SK-N-SH (cell line): ENCODE measurements at regions not wholly inside any gene's neighbourhood (a gene's known extent, or its start where the extent isn't known, plus 50 kb on each side); places are given as distances from the start of the nearest gene placed in this dataset.

ENCODE experiments used
- CTCF ChIA-PET: fragments of 300-600, 350-600 bp; formaldehyde crosslinking; extraction: SDS; loops from one replicate; lab custom pipeline; 2021; lab: Yijun Ruan, JAX
- POLR2A ChIA-PET: fragments of 350-600 bp; sonication (Branson Sonifier 250); formaldehyde crosslinking; extraction: SDS; loops from one replicate; lab custom pipeline; 2020; ENCODE audit warnings: antibody characterized with exemption, inconsistent platforms; lab: Yijun Ruan, JAX
- DNase-seq: peaks from one replicate; pipeline ENCODE4 v3.0.0; 2012
- H2AFZ ChIP-seq: fragments of 200-600 bp; sonication (generic); 2 replicates; pipeline ENCODE4 v1.8.1; 2016; ENCODE audit warnings: antibody characterized with exemption, mild to moderate bottlenecking, low read depth
- H3F3A ChIP-seq: fragments of 200-600 bp; sonication (generic); replicated peaks from 2 replicates; pipeline ENCODE3; 2016; ENCODE audit warnings: antibody characterized with exemption, mild to moderate bottlenecking; ENCODE audit not compliant: insufficient read depth
- H3K27ac ChIP-seq, 2 experiments: fragments of 200-500 bp in 1 of 2; fragments of 200-600 bp in 1 of 2; sonication (Bioruptor generic) in 1 of 2; sonication (generic), shearing (Covaris generic) in 1 of 2; 2 replicates each; pipeline versions ENCODE4 v1.5.1 to v1.6.1; 2014 to 2016; ENCODE audit warnings: low read depth in 2 of 2, inconsistent platforms in 1 of 2, low read length in 1 of 2, mild to moderate bottlenecking in 1 of 2, mixed read lengths in 1 of 2
- H3K27me3 ChIP-seq: fragments of 200-600 bp; sonication (generic), shearing (Covaris generic); 2 replicates; pipeline ENCODE4 v1.6.1; 2016; ENCODE audit warnings: mixed run types; ENCODE audit not compliant: insufficient read depth
- H3K36me3 ChIP-seq, 2 experiments: fragments of 200-500 bp in 1 of 2; fragments of 200-600 bp in 1 of 2; sonication (Bioruptor generic) in 1 of 2; sonication (generic) in 1 of 2; replicated peaks in 1 of 2; 2 replicates each; pipeline versions ENCODE3 to v1.5.1; 2014 to 2016; ENCODE audit warnings: low read length in 1 of 2, mild to moderate bottlenecking in 1 of 2; ENCODE audit not compliant: insufficient read depth in 2 of 2, control insufficient read depth in 1 of 2
- H3K4me1 ChIP-seq, 2 experiments: fragments of 200-500 bp in 1 of 2; fragments of 200-600 bp in 1 of 2; sonication (Bioruptor generic) in 1 of 2; sonication (generic), shearing (Covaris generic) in 1 of 2; 2 replicates each; pipeline versions ENCODE4 v1.5.1 to v1.6.1; 2014 to 2016; ENCODE audit warnings: low read depth in 1 of 2, low read length in 1 of 2, mixed run types in 1 of 2; ENCODE audit not compliant: insufficient read depth in 2 of 2, control insufficient read depth in 1 of 2
- H3K4me2 ChIP-seq: fragments of 200-600 bp; sonication (generic), shearing (Covaris generic); 2 replicates; pipeline ENCODE4 v1.6.1; 2017; ENCODE audit warnings: mixed run types
- H3K4me3 ChIP-seq, 2 experiments: fragments of 200-500 bp in 1 of 2; fragments of 200-600 bp in 1 of 2; sonication (Bioruptor generic) in 1 of 2; sonication (generic), shearing (Covaris generic) in 1 of 2; 2 replicates each; pipeline versions ENCODE4 v1.5.1 to v1.8.1; 2014 to 2016; ENCODE audit warnings: low read depth in 2 of 2, inconsistent platforms in 1 of 2, low read length in 1 of 2, mild to moderate bottlenecking in 1 of 2, mixed read lengths in 1 of 2, moderate library complexity in 1 of 2
- H3K79me2 ChIP-seq: fragments of 200-600 bp; sonication (generic); 2 replicates; pipeline ENCODE4 v1.8.1; 2017; ENCODE audit warnings: mild to moderate bottlenecking; ENCODE audit not compliant: insufficient read depth
- H3K9ac ChIP-seq: fragments of 200-600 bp; sonication (generic); 2 replicates; pipeline ENCODE4 v1.6.1; 2017; ENCODE audit warnings: mixed run types
- H3K9me2 ChIP-seq: fragments of 200-600 bp; sonication (generic); 2 replicates; pipeline ENCODE4 v1.6.1; 2017; ENCODE audit warnings: mixed run types
- H3K9me3 ChIP-seq: fragments of 200-600 bp; sonication (generic); 2 replicates; pipeline ENCODE4 v1.6.1; 2017; ENCODE audit warnings: mixed run types, mild to moderate bottlenecking, moderate library complexity
- H4K20me1 ChIP-seq: fragments of 200-600 bp; sonication (generic); 2 replicates; pipeline ENCODE4 v1.6.1; 2017; ENCODE audit warnings: mild to moderate bottlenecking, mixed run types; ENCODE audit not compliant: insufficient read depth
- EZH2phosphoT487 ChIP-seq: fragments of 200-600 bp; sonication (generic); IDR thresholded peaks from 2 replicates; pipeline ENCODE4 v1.6.1; 2017; ENCODE audit warnings: low read depth, mixed run types, mild to moderate bottlenecking, antibody characterized with exemption, moderate library complexity, borderline replicate concordance
- FOSL2 ChIP-seq: IDR thresholded peaks from 2 replicates; pipeline ENCODE4 v1.4.0; 2012; ENCODE audit warnings: low read depth, mild to moderate bottlenecking, moderate library complexity, borderline replicate concordance
- FOXJ3 ChIP-seq: sonication (generic); formaldehyde crosslinking; IDR thresholded peaks from 2 replicates; pipeline ENCODE4 v1.5.1; 2020; ENCODE audit warnings: mild to moderate bottlenecking, missing genetic modification reagents
- FOXM1 ChIP-seq: IDR thresholded peaks from 2 replicates; pipeline ENCODE4 v1.4.0; 2012; ENCODE audit warnings: low read depth, mild to moderate bottlenecking
- GABPA ChIP-seq: IDR thresholded peaks from 2 replicates; pipeline ENCODE4 v1.4.0; 2012; ENCODE audit warnings: low read depth, mild to moderate bottlenecking
- GATA2 ChIP-seq: sonication (generic); formaldehyde crosslinking; IDR thresholded peaks from 2 replicates; pipeline ENCODE4 v1.5.0; 2020; ENCODE audit warnings: mild to moderate bottlenecking, missing genetic modification reagents
- JUND ChIP-seq: IDR thresholded peaks from 2 replicates; pipeline ENCODE4 v1.4.0; 2012
- MAX ChIP-seq: IDR thresholded peaks from 2 replicates; pipeline ENCODE4 v1.4.0; 2012; ENCODE audit warnings: low read depth
- MXI1 ChIP-seq: IDR thresholded peaks from 2 replicates; pipeline ENCODE4 v1.6.1; 2012; ENCODE audit warnings: mild to moderate bottlenecking, low read depth, low read length, improper control_type of control experiment
- PBX3 ChIP-seq: IDR thresholded peaks from 2 replicates; pipeline ENCODE4; 2012
- POLR2AphosphoS5 ChIP-seq: IDR thresholded peaks from 2 replicates; pipeline ENCODE4 v1.6.1; 2012; ENCODE audit warnings: low read depth, low read length
- RAD21 ChIP-seq: IDR thresholded peaks from 2 replicates; pipeline ENCODE4 v1.6.1; 2012; ENCODE audit warnings: mild to moderate bottlenecking, low read length
- RCOR1 ChIP-seq: fragments of 150-350 bp; IDR thresholded peaks from 2 replicates; pipeline ENCODE4 v1.6.1; 2017; ENCODE audit warnings: antibody characterized with exemption, low read length
- REST ChIP-seq: IDR thresholded peaks from 2 replicates; pipeline ENCODE4 v1.6.1; 2012; ENCODE audit warnings: mild to moderate bottlenecking, low read depth, low read length, moderate library complexity
- SMC3 ChIP-seq: IDR thresholded peaks from 2 replicates; pipeline ENCODE4 v1.6.1; 2012; ENCODE audit warnings: low read depth, low read length, improper control_type of control experiment
- TAF1 ChIP-seq: IDR thresholded peaks from 2 replicates; pipeline ENCODE4 v1.6.1; 2012; ENCODE audit warnings: low read depth, mild to moderate bottlenecking, low read length, moderate library complexity, borderline replicate concordance
- USF1 ChIP-seq: IDR thresholded peaks from 2 replicates; pipeline ENCODE4 v1.4.0; 2012; ENCODE audit warnings: low read depth, borderline replicate concordance
- YY1 ChIP-seq: IDR thresholded peaks from 2 replicates; pipeline ENCODE4 v1.4.0; 2012; ENCODE audit warnings: low read depth, mild to moderate bottlenecking
- WGBS: methylation state at CpG from one replicate; pipeline ENCODE4 v1.1.6; 2017; ENCODE audit warnings: low lambda C conversion rate; 5-methylcytosine and 5-hydroxymethylcytosine counted together

GRCh38 chr17:11140043-11140442, 101.0 kb upstream of the SHISA6 start (continued):
- no peak for TF ChIP-seq REST
- no peak for TF ChIP-seq FOSL2

- POLR2A ChIA-PET, result no interaction called here
- no peaks in the 10 kb centered on the region for H3K9me3 ChIP-seq
- 10% methylated on average over 5 of the region's 5 CpGs for WGBS
- no peak overlapping the region for H3K4me2 ChIP-seq
- H3F3A ChIP-seq, result no peaks in the 10 kb centered on the region
- no peaks in the 10 kb centered on the region for H4K20me1 ChIP-seq
- H3K36me3 ChIP-seq, result no peaks in the 10 kb centered on the region
- H3K4me1 ChIP-seq, result no peaks in the 10 kb centered on the region
- H2AFZ ChIP-seq, result no peak overlapping the region
- H3K4me3 ChIP-seq, result no peak overlapping the region
- no peak for TF ChIP-seq FOXJ3 (CRISPR knock-in tag)
- no peak for TF ChIP-seq PBX3
- no peak for TF ChIP-seq SMC3
- no peak for TF ChIP-seq TAF1
- TF ChIP-seq JUND, result no peak
- TF ChIP-seq, all 33 proteins: peak for 0
- Histone ChIP-seq H3K27ac (no peak overlapping the region), H3K27me3 (no peaks in the 10 kb centered on the region), H3K9me2 (no peaks in the 10 kb centered on the region), H3K79me2 (no peaks in the 10 kb centered on the region), H3K9ac (no peak overlapping the region)
- no peak for DNase-seq
- CTCF ChIA-PET, result no interaction called here
Measured at GRCh38 chr17:11138023-11138422, 103.0 kb upstream of the SHISA6 start.

GRCh38 chr17:11135819-11136218, 105.2 kb upstream of the SHISA6 start:
- H3K4me2 ChIP-seq, result no peak overlapping the region
- H3K4me3 ChIP-seq, result no peak overlapping the region
- H3F3A ChIP-seq, result no peaks in the 10 kb centered on the region
- no peaks in the 10 kb centered on the region for H3K36me3 ChIP-seq
- H3K79me2 ChIP-seq, result no peaks in the 10 kb centered on the region
- no peak overlapping the region for H2AFZ ChIP-seq
- 12% methylated on average over 1 of the region's 1 CpG for WGBS
- no peak overlapping the region for H3K9ac ChIP-seq
- H3K9me2 ChIP-seq, result no peaks in the 10 kb centered on the region
- DNase-seq, result no peak
- POLR2A ChIA-PET, result no interaction called here
- CTCF ChIA-PET, result interaction anchor here (1.7 kb wide), 1 partner anchor 9 kb away, joined by 6 read pairs; no protein-coding TSS in a partner anchor
- H3K27me3 ChIP-seq, result no peaks in the 10 kb centered on the region
- no peaks in the 10 kb centered on the region for H3K9me3 ChIP-seq
- H4K20me1 ChIP-seq, result no peaks in the 10 kb centered on the region
- no peaks in the 10 kb centered on the region for H3K4me1 ChIP-seq
- H3K27ac ChIP-seq, result no peak overlapping the region
- TF ChIP-seq FOXJ3 (CRISPR knock-in tag) (no peak), USF1 (no peak), POLR2AphosphoS5 (no peak), MAX (no peak), RAD21 (no peak), MXI1 (no peak), EZH2phosphoT487 (no peak), SMC3 (no peak), GATA2 (CRISPR knock-in tag) (no peak), REST (no peak), GABPA (no peak), JUND (no peak), YY1 (no peak), FOXM1 (no peak), RCOR1 (no peak)
